IMR-90 (cell line): ENCODE measurements at regions not wholly inside any gene's neighbourhood (a gene's known extent, or its start where the extent isn't known, plus 50 kb on each side); places are given as distances from the start of the nearest gene placed in this dataset.

Experiments
- CTCF ChIP-seq: conservative IDR thresholded peaks from 2 replicates; pipeline ENCODE4 v1.5.1; 2012; ENCODE audit warnings: mild to moderate bottlenecking, low read depth, low read length, improper control_type of control experiment
- MXI1 ChIP-seq: IDR thresholded peaks from 2 replicates; pipeline ENCODE4 v1.6.1; 2012; ENCODE audit warnings: low read depth, mild to moderate bottlenecking, low read length, moderate library complexity, borderline replicate concordance
- POLR2A ChIP-seq: IDR thresholded peaks from 2 replicates; pipeline ENCODE4 v1.6.1; 2012; ENCODE audit warnings: mild to moderate bottlenecking, low read depth, low read length
- USF2 ChIP-seq: fragments of 150-350 bp; IDR thresholded peaks from 2 replicates; pipeline ENCODE4 v1.6.1; 2017; ENCODE audit warnings: mild to moderate bottlenecking, antibody characterized with exemption, low read length, low read depth

- no peak for TF ChIP-seq MXI1
- TF ChIP-seq CTCF = no peak
- no peak for TF ChIP-seq POLR2A
- TF ChIP-seq USF2 = no peak
Observed at GRCh38 chr1:233834609-233835008, 69.9 kb upstream of the SLC35F3 start.
